Mesendoderm (in vitro differentiated cells): ENCODE measurements at regions not wholly inside any gene's neighbourhood (a gene's known extent, or its start where the extent isn't known, plus 50 kb on each side); places are given as distances from the start of the nearest gene placed in this dataset.

Experiments used
- DNase-seq: peaks from one replicate; pipeline ENCODE4 v3.0.0; 2013
- H2AK5ac ChIP-seq: 2 replicates; pipeline ENCODE4 v1.6.1; 2013; ENCODE audit warnings: low read length, inconsistent platforms
- H2BK120ac ChIP-seq: 2 replicates; pipeline ENCODE4 v1.6.1; 2013; ENCODE audit warnings: low read depth, mild to moderate bottlenecking, low read length, moderate library complexity, mixed read lengths
- H2BK15ac ChIP-seq: replicated peaks from 2 replicates; pipeline ENCODE4 v1.6.1; 2013; ENCODE audit warnings: low read depth, mild to moderate bottlenecking, moderate library complexity
- H2BK5ac ChIP-seq: 2 replicates; pipeline ENCODE4 v1.6.1; 2013; ENCODE audit warnings: low read length, inconsistent platforms
- H3K18ac ChIP-seq: 2 replicates; pipeline ENCODE4 v1.6.1; 2013; ENCODE audit warnings: mild to moderate bottlenecking, low read length, mixed read lengths
- H3K23ac ChIP-seq: one replicate; pipeline ENCODE4 v1.6.1; 2013; ENCODE audit warnings: low read length
- H3K27ac ChIP-seq: 2 replicates; pipeline ENCODE4 v1.5.1; 2013; ENCODE audit warnings: low read depth, mild to moderate bottlenecking, inconsistent platforms, low read length, moderate library complexity
- H3K27me3 ChIP-seq: 2 replicates; pipeline ENCODE4 v1.6.1; 2013; ENCODE audit warnings: low read length, control low read depth, mild to moderate bottlenecking, inconsistent platforms; ENCODE audit not compliant: insufficient read depth, poor library complexity
- H3K36me3 ChIP-seq: 2 replicates; pipeline ENCODE4 v1.6.1; 2013; ENCODE audit warnings: low read length, inconsistent platforms; ENCODE audit not compliant: control insufficient read depth, insufficient read depth
- H3K4ac ChIP-seq: one replicate; pipeline ENCODE4 v1.6.1; 2013; ENCODE audit warnings: low read depth, mild to moderate bottlenecking, low read length, moderate library complexity
- H3K4me1 ChIP-seq: 2 replicates; pipeline ENCODE4 v1.6.1; 2013; ENCODE audit warnings: low read depth, low read length, inconsistent platforms; ENCODE audit not compliant: control insufficient read depth
- H3K4me2 ChIP-seq: 2 replicates; pipeline ENCODE4 v1.6.1; 2013; ENCODE audit warnings: low read length
- H3K4me3 ChIP-seq: 2 replicates; pipeline ENCODE4 v1.5.1; 2013; ENCODE audit warnings: mild to moderate bottlenecking, low read length
- H3K56ac ChIP-seq: one replicate; pipeline ENCODE4 v1.6.1; 2013; ENCODE audit warnings: low read length
- H3K79me1 ChIP-seq: 2 replicates; pipeline ENCODE4 v1.6.1; 2013; ENCODE audit warnings: low read length, inconsistent platforms
- H3K79me2 ChIP-seq: 2 replicates; pipeline ENCODE4 v1.6.1; 2013; ENCODE audit warnings: mild to moderate bottlenecking, low read length; ENCODE audit not compliant: control insufficient read depth, insufficient read depth
- H3K9ac ChIP-seq: 2 replicates; pipeline ENCODE4 v1.6.1; 2013; ENCODE audit warnings: low read length, inconsistent platforms
- H4K5ac ChIP-seq: one replicate; pipeline ENCODE4 v1.6.1; 2013; ENCODE audit warnings: low read length
- H4K8ac ChIP-seq: one replicate; pipeline ENCODE4 v1.6.1; 2013; ENCODE audit warnings: low read depth, mild to moderate bottlenecking, control low read depth, low read length, moderate library complexity
- WGBS: extraction: QIAGEN DNeasy Blood & Tissue Kit; methylation state at CpG from one replicate; pipeline ENCODE4 v1.1.7; 2013; ENCODE audit warnings: low lambda C conversion rate, missing lambda C conversion rate; ENCODE audit not compliant: insufficient coverage; ENCODE audit errors: extremely low coverage; 5-methylcytosine and 5-hydroxymethylcytosine counted together

DNA sequence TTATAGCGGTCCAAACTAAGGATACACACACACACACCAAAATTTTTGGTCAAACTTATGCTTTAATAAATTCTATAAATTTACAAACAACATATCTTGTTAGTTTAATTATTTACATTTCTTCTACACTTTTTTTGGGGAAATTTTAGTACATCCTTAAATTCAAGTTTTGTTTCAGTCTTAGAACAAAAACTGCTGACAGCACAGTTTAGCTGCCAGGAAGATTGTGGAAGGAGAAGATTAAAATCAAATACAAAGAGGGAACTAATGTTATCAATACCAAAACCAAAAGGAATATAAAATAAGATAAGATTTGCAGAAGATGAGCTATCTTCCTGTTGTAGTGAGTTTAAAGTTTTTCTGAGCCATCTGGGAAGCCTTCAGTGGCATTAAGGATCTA is 368.8 kb downstream of the AASDHPPT start:
- no peak overlapping the region for H3K4ac ChIP-seq
- H3K4me1 ChIP-seq = peaks cover 5% of the 10 kb centered on the region
- H2BK120ac ChIP-seq = no peak overlapping the region
- no peak overlapping the region for H3K4me3 ChIP-seq
- H3K18ac ChIP-seq = no peak overlapping the region
- no peak overlapping the region for H3K23ac ChIP-seq
- H3K27me3 ChIP-seq = no peaks in the 10 kb centered on the region
- H3K79me1 ChIP-seq = no peaks in the 10 kb centered on the region
- H2AK5ac ChIP-seq = no peak overlapping the region
- H3K4me2 ChIP-seq = no peak overlapping the region
- no peak for DNase-seq
- H3K56ac ChIP-seq = no peak overlapping the region
- H2BK5ac ChIP-seq = no peak overlapping the region
- no peaks in the 10 kb centered on the region for H3K36me3 ChIP-seq
- H3K9ac ChIP-seq = no peak overlapping the region
- no peak overlapping the region for H4K8ac ChIP-seq
- H2BK15ac ChIP-seq = no peak overlapping the region
- no peak overlapping the region for H3K27ac ChIP-seq
- WGBS = no CpG with 5 or more reads among the region's 1 CpG
- H3K79me2 ChIP-seq = no peaks in the 10 kb centered on the region
- H4K5ac ChIP-seq = no peak overlapping the region

DNA sequence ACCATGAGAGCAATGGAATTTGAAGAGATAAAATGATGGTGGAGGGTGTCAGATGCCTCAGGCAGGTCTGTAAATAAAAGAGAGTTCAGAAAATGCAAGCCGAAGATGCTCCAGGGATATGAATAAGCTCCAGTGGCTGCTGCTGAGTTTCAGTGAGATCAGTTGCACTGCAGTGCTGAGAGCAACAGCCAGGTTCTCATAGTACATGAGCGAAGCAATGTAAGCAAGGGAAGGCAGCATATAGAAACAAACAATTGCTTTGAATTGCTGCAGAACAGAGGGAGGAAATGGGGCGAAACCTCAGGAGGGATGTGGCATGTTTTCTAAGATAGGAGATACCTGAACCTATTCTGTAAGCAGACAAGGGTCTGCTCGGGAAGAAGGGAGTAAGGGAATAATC is 369.5 kb downstream of the AASDHPPT start:
- Histone ChIP-seq H3K4me3 (no peak overlapping the region), H3K18ac (no peak overlapping the region), H2BK15ac (no peak overlapping the region), H3K79me1 (no peaks in the 10 kb centered on the region), H3K4me1 (peaks cover 5% of the 10 kb centered on the region), H3K36me3 (no peaks in the 10 kb centered on the region), H2BK5ac (no peak overlapping the region), H3K79me2 (no peaks in the 10 kb centered on the region), H3K56ac (no peak overlapping the region), H3K9ac (no peak overlapping the region), H3K23ac (no peak overlapping the region), H2AK5ac (no peak overlapping the region), H3K4me2 (no peak overlapping the region), H2BK120ac (no peak overlapping the region), H3K4ac (no peak overlapping the region), H4K8ac (no peak overlapping the region), H3K27ac (no peak overlapping the region), H4K5ac (no peak overlapping the region), H3K27me3 (no peaks in the 10 kb centered on the region)
- no peak for DNase-seq
- no CpG with 5 or more reads among the region's 4 CpGs for WGBS

DNA sequence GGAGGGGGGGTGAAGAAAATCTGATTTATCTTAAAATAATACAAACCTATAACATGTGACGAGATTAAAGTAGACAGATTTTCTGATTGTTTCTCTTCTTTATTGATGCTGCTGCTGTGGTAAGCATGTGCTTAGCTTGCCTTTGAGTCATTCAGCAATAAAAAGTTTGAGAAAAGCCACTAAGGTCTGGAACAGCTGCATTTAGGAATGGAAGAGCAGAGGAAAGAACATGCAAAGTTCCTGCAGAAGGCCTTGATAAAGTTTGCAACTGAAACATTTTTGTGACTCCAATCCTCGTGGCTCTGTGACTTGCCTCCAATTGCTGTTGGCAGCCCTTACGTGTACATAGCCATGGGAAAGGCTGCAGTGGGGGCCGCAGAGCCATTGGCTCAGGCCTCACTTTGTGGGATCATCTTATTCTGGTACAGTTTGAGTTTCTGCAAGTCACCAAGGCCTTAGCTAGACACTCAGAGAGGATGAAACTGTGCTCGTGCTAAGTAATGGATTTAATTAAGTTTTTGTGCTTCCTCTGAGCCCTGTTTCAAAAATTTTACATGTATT is 370.2 kb downstream of the AASDHPPT start:
- no peak for DNase-seq
- Histone ChIP-seq H2AK5ac (no peak overlapping the region), H3K4me1 (peaks cover 5% of the 10 kb centered on the region), H2BK5ac (no peak overlapping the region), H4K5ac (no peak overlapping the region), H3K4me2 (no peak overlapping the region), H3K9ac (no peak overlapping the region), H3K79me1 (no peaks in the 10 kb centered on the region), H3K23ac (no peak overlapping the region), H2BK15ac (no peak overlapping the region), H3K36me3 (no peaks in the 10 kb centered on the region), H3K18ac (no peak overlapping the region), H3K27me3 (no peaks in the 10 kb centered on the region), H2BK120ac (no peak overlapping the region), H3K79me2 (no peaks in the 10 kb centered on the region), H3K56ac (peak overlapping the region; percentile 26), H3K4ac (no peak overlapping the region), H3K4me3 (no peak overlapping the region), H4K8ac (no peak overlapping the region), H3K27ac (no peak overlapping the region)
- no CpG with 5 or more reads among the region's 5 CpGs for WGBS

DNA sequence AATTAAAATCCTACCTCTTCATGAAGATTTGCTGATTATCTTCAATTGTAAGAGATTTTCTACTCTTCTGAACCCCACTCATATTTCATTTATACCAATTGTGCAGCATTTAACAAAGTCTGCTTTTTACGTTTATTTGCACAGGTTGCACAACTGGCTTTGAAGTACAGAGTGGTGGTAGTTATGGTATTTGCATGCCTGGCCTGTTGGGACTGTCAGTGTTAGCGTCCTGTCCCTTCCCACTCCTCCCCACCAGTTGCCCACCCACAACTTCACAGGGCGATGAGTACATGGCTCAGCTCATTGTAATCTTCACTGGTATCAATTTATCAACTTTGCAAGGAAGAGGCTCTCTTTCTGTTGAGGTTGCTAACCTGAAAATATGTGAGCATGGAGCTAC is 372.3 kb downstream of the AASDHPPT start:
- H2BK15ac ChIP-seq = no peak overlapping the region
- no peak overlapping the region for H3K18ac ChIP-seq
- no peaks in the 10 kb centered on the region for H3K79me1 ChIP-seq
- no peak overlapping the region for H3K4ac ChIP-seq
- H3K9ac ChIP-seq = no peak overlapping the region
- H3K27me3 ChIP-seq = no peaks in the 10 kb centered on the region
- peaks cover 5% of the 10 kb centered on the region for H3K4me1 ChIP-seq
- H3K56ac ChIP-seq = no peak overlapping the region
- H3K79me2 ChIP-seq = no peaks in the 10 kb centered on the region
- H4K8ac ChIP-seq = no peak overlapping the region
- no peak overlapping the region for H2BK5ac ChIP-seq
- no peak overlapping the region for H3K4me2 ChIP-seq
- no peak overlapping the region for H3K23ac ChIP-seq
- DNase-seq = no peak
- H2BK120ac ChIP-seq = no peak overlapping the region
- H3K4me3 ChIP-seq = no peak overlapping the region
- H3K36me3 ChIP-seq = no peaks in the 10 kb centered on the region
- H2AK5ac ChIP-seq = no peak overlapping the region
- H4K5ac ChIP-seq = no peak overlapping the region
- no CpG with 5 or more reads among the region's 3 CpGs for WGBS
- no peak overlapping the region for H3K27ac ChIP-seq

DNA sequence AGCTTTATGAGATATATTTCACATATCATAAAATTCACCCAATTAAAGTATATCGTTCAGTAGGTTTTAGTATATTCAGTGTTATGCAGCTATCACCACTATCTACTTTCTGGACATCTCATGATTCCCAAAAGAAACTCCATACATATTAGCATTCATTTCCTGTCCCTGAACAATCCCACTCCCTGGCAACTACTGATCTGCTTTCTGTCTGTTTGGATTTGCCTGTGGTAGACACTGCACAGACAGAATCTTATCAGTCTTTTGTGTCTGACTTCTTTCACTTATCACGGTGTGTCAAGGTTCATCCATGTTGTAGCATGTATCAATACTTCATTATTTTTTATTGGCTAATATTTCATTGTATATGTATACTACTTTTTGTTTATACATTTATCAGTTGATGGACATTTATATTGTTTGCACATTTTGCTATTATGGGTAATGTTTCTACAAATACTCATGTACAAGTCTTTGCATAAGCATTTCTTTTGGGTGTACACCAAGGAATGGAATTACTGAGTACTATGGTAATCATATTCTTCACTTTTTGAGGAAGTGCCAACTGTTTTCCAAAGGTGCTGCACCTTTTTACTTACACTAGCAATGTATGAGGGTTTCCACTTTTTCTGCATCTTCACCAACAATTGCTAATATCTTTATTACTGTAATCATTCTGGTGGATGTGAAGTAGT is 373.9 kb downstream of the AASDHPPT start:
- no peak overlapping the region for H3K4me3 ChIP-seq
- DNase-seq = no peak
- H3K9ac ChIP-seq = no peak overlapping the region
- no peak overlapping the region for H3K4ac ChIP-seq
- H3K4me2 ChIP-seq = no peak overlapping the region
- H4K5ac ChIP-seq = no peak overlapping the region
- no peak overlapping the region for H3K27ac ChIP-seq
- no peak overlapping the region for H2AK5ac ChIP-seq
- no peak overlapping the region for H3K23ac ChIP-seq
- 100% methylated on average over 1 of the region's 2 CpGs for WGBS
- no peaks in the 10 kb centered on the region for H3K27me3 ChIP-seq
- H3K36me3 ChIP-seq = no peaks in the 10 kb centered on the region
- H3K79me1 ChIP-seq = no peaks in the 10 kb centered on the region
- H3K79me2 ChIP-seq = no peaks in the 10 kb centered on the region
- H3K56ac ChIP-seq = no peak overlapping the region
- H3K4me1 ChIP-seq = peaks cover 5% of the 10 kb centered on the region
- no peak overlapping the region for H4K8ac ChIP-seq
- no peak overlapping the region for H2BK5ac ChIP-seq
- H2BK120ac ChIP-seq = no peak overlapping the region
- H3K18ac ChIP-seq = no peak overlapping the region
- H2BK15ac ChIP-seq = no peak overlapping the region

DNA sequence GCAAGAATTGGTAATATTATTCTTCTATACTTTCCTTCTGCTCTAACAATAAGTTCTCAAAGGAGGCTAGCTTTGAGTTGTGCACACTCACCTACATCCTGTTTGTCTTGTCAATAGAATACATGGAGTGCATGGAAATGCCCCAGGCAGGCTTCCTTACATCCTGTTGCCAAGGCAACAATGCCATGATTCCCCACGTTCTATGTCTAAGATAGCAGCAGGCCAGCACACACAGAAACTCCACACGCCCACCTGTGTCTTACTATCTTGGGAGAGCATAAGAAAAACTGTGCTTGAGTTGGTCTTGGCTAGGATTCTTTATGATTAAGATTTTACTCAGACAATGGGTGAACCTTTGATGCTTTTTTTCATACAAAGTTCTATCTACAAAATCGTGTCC is 379.2 kb downstream of the AASDHPPT start:
- H3K27ac ChIP-seq = no peak overlapping the region
- H3K79me1 ChIP-seq = no peaks in the 10 kb centered on the region
- DNase-seq = no peak
- no peaks in the 10 kb centered on the region for H3K27me3 ChIP-seq
- H3K4me3 ChIP-seq = no peak overlapping the region
- no CpG with 5 or more reads among the region's 3 CpGs for WGBS
- H4K5ac ChIP-seq = no peak overlapping the region
- no peak overlapping the region for H3K9ac ChIP-seq
- no peak overlapping the region for H2AK5ac ChIP-seq
- H3K18ac ChIP-seq = no peak overlapping the region
- H2BK120ac ChIP-seq = no peak overlapping the region
- no peaks in the 10 kb centered on the region for H3K79me2 ChIP-seq
- no peak overlapping the region for H2BK15ac ChIP-seq
- H3K4me2 ChIP-seq = no peak overlapping the region
- H3K4me1 ChIP-seq = peaks cover 3% of the 10 kb centered on the region
- no peak overlapping the region for H4K8ac ChIP-seq
- H2BK5ac ChIP-seq = no peak overlapping the region
- no peaks in the 10 kb centered on the region for H3K36me3 ChIP-seq
- H3K56ac ChIP-seq = no peak overlapping the region
- no peak overlapping the region for H3K23ac ChIP-seq
- no peak overlapping the region for H3K4ac ChIP-seq
